HCT116 (cell line): ENCODE measurements at regions not wholly inside any gene's neighbourhood (a gene's known extent, or its start where the extent isn't known, plus 50 kb on each side); places are given as distances from the start of the nearest gene placed in this dataset.

ENCODE experiments used
- ATAC-seq: fragments of 200-7000 bp; cut with Tn5 transposase; 2 replicates; pipeline ENCODE4 v1.9.1; 2020; ENCODE audit warnings: mild to moderate bottlenecking, moderate library complexity
- BruUV-seq: library from RNA; stranded (reverse); fragments of 400-500 nt; replicated peaks from 2 replicates; lab custom pipeline; 2021; lab: Mats Ljungman, UMichigan
- CTCF ChIA-PET: fragments of 300-600 bp; sonication (Branson Sonifier 250); formaldehyde crosslinking; loops from one replicate; lab custom pipeline; 2021; ENCODE audit warnings: antibody characterized with exemption; lab: Charles Lee
- POLR2A ChIA-PET: fragments of 300-600, 350-600 bp; sonication (Branson Sonifier 250); formaldehyde crosslinking; loops from one replicate; lab custom pipeline; 2021; ENCODE audit warnings: antibody characterized with exemption; lab: Charles Lee
- RAD21 ChIA-PET, 2 experiments: fragments of 300-600 bp; sonication (Branson Sonifier 250); formaldehyde crosslinking; loops; one replicate each; lab custom pipeline; 2023; ENCODE audit warnings: low total read pairs in 2 of 2; ENCODE audit not compliant: uncharacterized antibody in 2 of 2, unreplicated experiment in 2 of 2, low non-redundant PET in 1 of 2; lab: Charles Lee
- DNase-seq: peaks from one replicate; pipeline ENCODE4 v3.0.0-alpha.2; 2010; ENCODE audit warnings: low read depth, low spot score
- H2AFZ ChIP-seq: fragments of 200-600 bp; shearing (Covaris generic), sonication (generic); 2 replicates; pipeline ENCODE4 v1.6.1; 2017; ENCODE audit warnings: low read depth, mixed run types, mixed read lengths, antibody characterized with exemption, low read length; ENCODE audit not compliant: poor library complexity, severe bottlenecking
- H3K27ac ChIP-seq: 2 replicates; pipeline ENCODE4 v1.5.1; 2012; ENCODE audit warnings: low read depth, low read length
- H3K27me3 ChIP-seq: fragments of 200-600 bp; sonication (generic); 2 replicates; pipeline ENCODE4 v1.6.1; 2016; ENCODE audit warnings: mixed run types, low read length, mixed read lengths; ENCODE audit not compliant: insufficient read depth
- H3K36me3 ChIP-seq, 2 experiments: fragments of 200-500 bp in 1 of 2; fragments of 200-600 bp in 1 of 2; sonication (Bioruptor generic) in 1 of 2; sonication (generic) in 1 of 2; 2 replicates each; pipeline versions ENCODE4 v1.5.1 to v1.6.1; 2014 to 2016; ENCODE audit warnings: low read length in 2 of 2, inconsistent platforms in 1 of 2, mixed read lengths in 1 of 2, mixed run types in 1 of 2; ENCODE audit not compliant: insufficient read depth in 2 of 2, control insufficient read depth in 1 of 2
- H3K4me1 ChIP-seq, 2 experiments: fragments of 200-600 bp in 1 of 2; sonication (generic) in 1 of 2; 2 replicates each; pipeline versions ENCODE4 v1.5.1 to v1.6.1; 2012 to 2017; ENCODE audit warnings: low read length in 2 of 2, inconsistent platforms in 1 of 2, mild to moderate bottlenecking in 1 of 2, mixed read lengths in 1 of 2, mixed run types in 1 of 2, moderate library complexity in 1 of 2; ENCODE audit not compliant: insufficient read depth in 2 of 2, control insufficient read depth in 1 of 2
- H3K4me2 ChIP-seq: fragments of 200-600 bp; sonication (generic); 2 replicates; pipeline ENCODE4 v1.6.1; 2017; ENCODE audit warnings: mixed run types, low read length, mixed read lengths
- H3K4me3 ChIP-seq, 2 experiments: fragments of 200-600 bp in 1 of 2; sonication (generic) in 1 of 2; replicated peaks in 1 of 2; 2 replicates each; pipeline ENCODE4 v1.5.1; 2011 to 2016; ENCODE audit warnings: low read length in 2 of 2, control low read depth in 1 of 2, low read depth in 1 of 2, mild to moderate bottlenecking in 1 of 2, mixed read lengths in 1 of 2, mixed run types in 1 of 2
- H3K79me2 ChIP-seq: fragments of 200-600 bp; sonication (generic); 2 replicates; pipeline ENCODE4 v1.6.1; 2017; ENCODE audit warnings: mild to moderate bottlenecking, mixed run types, low read length, moderate library complexity, mixed read lengths; ENCODE audit not compliant: insufficient read depth
- H3K9ac ChIP-seq: fragments of 200-600 bp; sonication (generic); 2 replicates; pipeline ENCODE4 v1.6.1; 2016; ENCODE audit warnings: low read length, mixed read lengths
- H3K9me2 ChIP-seq: fragments of 200-600 bp; sonication (generic), shearing (Covaris generic); 2 replicates; pipeline ENCODE4 v1.6.1; 2017; ENCODE audit warnings: mixed run types, mild to moderate bottlenecking, moderate library complexity; ENCODE audit not compliant: insufficient read depth
- H3K9me3 ChIP-seq, 2 experiments: fragments of 200-500 bp in 1 of 2; fragments of 200-600 bp in 1 of 2; sonication (Bioruptor generic) in 1 of 2; sonication (generic) in 1 of 2; 2 replicates each; pipeline ENCODE4 v1.6.1; 2014 to 2017; ENCODE audit warnings: low read length in 2 of 2, mixed read lengths in 2 of 2, inconsistent platforms in 1 of 2, low read depth in 1 of 2, mild to moderate bottlenecking in 1 of 2, mixed run types in 1 of 2, moderate library complexity in 1 of 2; ENCODE audit not compliant: control insufficient read depth in 1 of 2, insufficient read depth in 1 of 2
- H4K20me1 ChIP-seq: fragments of 200-600 bp; sonication (generic), shearing (Covaris generic); 2 replicates; pipeline ENCODE4 v1.6.1; 2017; ENCODE audit warnings: mixed run types, mild to moderate bottlenecking, moderate library complexity; ENCODE audit not compliant: insufficient read depth
- CBX3 ChIP-seq: IDR thresholded peaks from 2 replicates; pipeline ENCODE4 v1.6.1; 2012; ENCODE audit warnings: low read depth
- CEBPB ChIP-seq: IDR thresholded peaks from 2 replicates; pipeline ENCODE4 v1.6.1; 2012; ENCODE audit warnings: low read depth
- ELF1 ChIP-seq: IDR thresholded peaks from 2 replicates; pipeline ENCODE4 v1.6.1; 2012; ENCODE audit warnings: low read depth, borderline replicate concordance
- EZH2 ChIP-seq: fragments of 200-600 bp; sonication (generic); IDR thresholded peaks from 2 replicates; pipeline ENCODE4 v1.6.1; 2017; ENCODE audit warnings: antibody characterized with exemption, mixed run types
- EZH2phosphoT487 ChIP-seq: fragments of 200-600 bp; IDR thresholded peaks from 2 replicates; pipeline ENCODE4 v1.6.1; 2018; ENCODE audit warnings: antibody characterized with exemption, borderline replicate concordance
- JUND ChIP-seq: IDR thresholded peaks from 2 replicates; pipeline ENCODE4 v1.6.1; 2012
- POLR2A ChIP-seq: IDR thresholded peaks from 2 replicates; pipeline ENCODE4 v1.7.0; 2011; ENCODE audit warnings: borderline replicate concordance; ENCODE audit not compliant: insufficient read depth, insufficient read length; ENCODE audit errors: extremely low read depth
- POLR2AphosphoS5 ChIP-seq: IDR thresholded peaks from 2 replicates; pipeline ENCODE4 v1.6.1; 2011; ENCODE audit warnings: mild to moderate bottlenecking, low read depth, low read length, moderate library complexity
- SRF ChIP-seq: IDR thresholded peaks from 2 replicates; pipeline ENCODE4 v1.6.1; 2012; ENCODE audit warnings: low read depth
- TCF7L2 ChIP-seq: IDR thresholded peaks from 2 replicates; pipeline ENCODE4 v1.7.0; 2011; ENCODE audit warnings: borderline replicate concordance, inconsistent platforms; ENCODE audit not compliant: insufficient read depth, insufficient read length; ENCODE audit errors: extremely low read depth
- ZFX ChIP-seq: fragments of 450-650 bp; IDR thresholded peaks from 2 replicates; pipeline ENCODE4 v1.6.1; 2017
- ZNF274 ChIP-seq: fragments of 200-500 bp; sonication (Bioruptor generic); IDR thresholded peaks from 2 replicates; pipeline ENCODE4 v1.6.1; 2014; ENCODE audit warnings: mild to moderate bottlenecking, low read depth, low read length, inconsistent platforms
- intact Hi-C: fragments of 100-400 bp; cut with micrococcal nuclease; formaldehyde crosslinking; loops from 2 replicates; pipeline ENCODE4 v1.10.0; 2022
- TF ChIP-seq, protein P1 (sequence below): IDR thresholded peaks from 2 replicates; pipeline ENCODE4 v1.6.1; 2012
- TF ChIP-seq, protein P2 (sequence below), 3 experiments: fragments of 200-600 bp in 1 of 3; sonication (generic) in 1 of 3; IDR thresholded peaks in 2 of 3; conservative IDR thresholded peaks in 1 of 3; 2 replicates each; pipeline ENCODE4 v1.5.1; 2012 to 2017; ENCODE audit warnings: low read depth in 2 of 3, low read length in 2 of 3, antibody characterized with exemption in 1 of 3, borderline replicate concordance in 1 of 3, control low read depth in 1 of 3, mild to moderate bottlenecking in 1 of 3, mixed read lengths in 1 of 3, mixed run types in 1 of 3, moderate library complexity in 1 of 3; ENCODE audit not compliant: insufficient read depth in 1 of 3
- TF ChIP-seq, protein P3 (sequence below): IDR thresholded peaks from 2 replicates; pipeline ENCODE4 v1.6.1; 2012; ENCODE audit warnings: low read depth
- TF ChIP-seq, protein P4 (sequence below): IDR thresholded peaks from 2 replicates; pipeline ENCODE4 v1.6.1; 2012

DNA sequence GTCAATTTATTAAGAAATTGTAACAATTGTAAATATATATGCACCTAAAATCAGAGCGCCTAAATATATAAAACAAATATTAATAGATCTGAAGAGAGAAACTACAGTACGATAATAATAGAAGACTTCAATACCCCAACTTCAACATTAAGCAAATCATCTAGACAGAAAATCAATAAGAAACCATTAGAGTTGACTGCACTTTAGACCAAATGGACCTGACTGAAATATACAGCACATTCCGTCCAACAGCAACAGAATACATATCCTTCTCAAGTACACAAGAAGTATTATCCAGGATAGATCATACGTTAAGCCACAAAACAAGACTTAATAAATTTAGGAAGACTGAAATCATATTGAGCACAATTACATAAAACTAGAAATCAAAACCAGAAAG is 208.7 kb downstream of the MED10 start:
- no peaks in the 10 kb centered on the region for H3K9me3 ChIP-seq
- H3K27me3 ChIP-seq = no peaks in the 10 kb centered on the region
- DNase-seq = no peak
- H2AFZ ChIP-seq = no peak overlapping the region
- ATAC-seq = no peak
- H3K36me3 ChIP-seq = no peaks in the 10 kb centered on the region
- H3K27ac ChIP-seq = no peak overlapping the region
- H3K9me2 ChIP-seq = no peaks in the 10 kb centered on the region
- no peak overlapping the region for H3K4me3 ChIP-seq
- H4K20me1 ChIP-seq = no peaks in the 10 kb centered on the region
- no peaks in the 10 kb centered on the region for H3K79me2 ChIP-seq
- TF ChIP-seq TCF7L2 (no peak), EZH2phosphoT487 (no peak)
- ChIA-PET CTCF (no interaction called here), RAD21 (no interaction called here), POLR2A (no interaction called here)
- BruUV-seq = no TSS peak
- H3K4me1 ChIP-seq = no peaks in the 10 kb centered on the region
- H3K4me2 ChIP-seq = no peak overlapping the region
- intact Hi-C loops = no loop called here
- H3K9ac ChIP-seq = no peak overlapping the region

DNA sequence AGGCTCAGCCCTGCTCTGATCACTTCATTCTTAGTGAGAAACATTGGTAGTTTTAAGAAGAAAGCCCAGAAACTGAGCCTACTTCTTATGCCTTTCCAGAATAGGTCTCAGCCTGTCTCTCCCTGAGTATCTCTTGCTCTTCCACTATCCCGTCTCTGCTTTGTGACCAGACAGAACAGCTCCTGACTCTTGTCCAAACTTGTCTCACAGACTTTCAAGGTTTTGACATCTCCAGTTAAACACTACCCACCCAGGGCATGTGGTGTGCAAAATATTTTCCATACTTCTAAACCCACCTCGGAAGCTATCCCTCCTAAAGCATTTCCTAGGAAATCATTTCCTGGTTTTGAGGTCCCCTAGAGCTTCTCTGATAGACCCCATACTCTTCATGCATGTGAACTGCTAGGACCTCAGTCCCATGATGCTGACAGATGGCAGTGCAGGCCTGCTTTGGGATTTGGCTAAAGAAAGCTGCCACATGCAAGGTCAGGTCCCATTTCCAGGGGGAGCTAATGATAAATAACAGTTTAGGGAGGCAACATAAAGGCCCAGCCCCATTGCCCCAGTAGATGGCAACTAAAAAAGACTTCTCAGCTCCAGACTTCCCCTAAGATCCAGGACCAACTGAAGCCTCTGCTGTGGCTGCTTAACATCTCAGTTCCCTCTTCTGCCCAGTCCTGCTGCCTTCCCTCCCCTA is 211.5 kb downstream of the MED10 start:
- Histone ChIP-seq H3K27ac (no peak overlapping the region), H3K9ac (no peak overlapping the region), H2AFZ (no peak overlapping the region), H3K79me2 (no peaks in the 10 kb centered on the region), H3K4me3 (no peak overlapping the region), H3K27me3 (no peaks in the 10 kb centered on the region), H3K9me3 (no peaks in the 10 kb centered on the region), H3K4me2 (no peak overlapping the region), H4K20me1 (no peaks in the 10 kb centered on the region), H3K36me3 (no peaks in the 10 kb centered on the region), H3K9me2 (no peaks in the 10 kb centered on the region), H3K4me1 (no peaks in the 10 kb centered on the region)
- intact Hi-C loops = no loop called here
- POLR2A ChIA-PET = no interaction called here
- no TSS peak for BruUV-seq
- no peak for ATAC-seq
- RAD21 ChIA-PET = no interaction called here
- CTCF ChIA-PET = no interaction called here
- DNase-seq = no peak
- TF ChIP-seq EZH2 (no peak), CBX3 (no peak), ZFX (no peak), JUND (no peak), SRF (no peak), CEBPB (no peak), POLR2AphosphoS5 (no peak), EZH2phosphoT487 (no peak), ZNF274 (no peak), ELF1 (no peak), POLR2A (no peak)
- TF ChIP-seq, protein P1, sequence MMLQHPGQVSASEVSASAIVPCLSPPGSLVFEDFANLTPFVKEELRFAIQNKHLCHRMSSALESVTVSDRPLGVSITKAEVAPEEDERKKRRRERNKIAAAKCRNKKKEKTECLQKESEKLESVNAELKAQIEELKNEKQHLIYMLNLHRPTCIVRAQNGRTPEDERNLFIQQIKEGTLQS = no peak
- TF ChIP-seq, protein P2, sequence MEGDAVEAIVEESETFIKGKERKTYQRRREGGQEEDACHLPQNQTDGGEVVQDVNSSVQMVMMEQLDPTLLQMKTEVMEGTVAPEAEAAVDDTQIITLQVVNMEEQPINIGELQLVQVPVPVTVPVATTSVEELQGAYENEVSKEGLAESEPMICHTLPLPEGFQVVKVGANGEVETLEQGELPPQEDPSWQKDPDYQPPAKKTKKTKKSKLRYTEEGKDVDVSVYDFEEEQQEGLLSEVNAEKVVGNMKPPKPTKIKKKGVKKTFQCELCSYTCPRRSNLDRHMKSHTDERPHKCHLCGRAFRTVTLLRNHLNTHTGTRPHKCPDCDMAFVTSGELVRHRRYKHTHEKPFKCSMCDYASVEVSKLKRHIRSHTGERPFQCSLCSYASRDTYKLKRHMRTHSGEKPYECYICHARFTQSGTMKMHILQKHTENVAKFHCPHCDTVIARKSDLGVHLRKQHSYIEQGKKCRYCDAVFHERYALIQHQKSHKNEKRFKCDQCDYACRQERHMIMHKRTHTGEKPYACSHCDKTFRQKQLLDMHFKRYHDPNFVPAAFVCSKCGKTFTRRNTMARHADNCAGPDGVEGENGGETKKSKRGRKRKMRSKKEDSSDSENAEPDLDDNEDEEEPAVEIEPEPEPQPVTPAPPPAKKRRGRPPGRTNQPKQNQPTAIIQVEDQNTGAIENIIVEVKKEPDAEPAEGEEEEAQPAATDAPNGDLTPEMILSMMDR (IDR thresholded peaks at IDR 0.05 in 2 of 3, conservative IDR thresholded peaks at IDR 0.05 in 1 of 3; ENCODE audit: borderline replicate concordance in 1 of 3, insufficient read depth in 1 of 3, low read depth in 2 of 3, low read length in 2 of 3) = no peak
- TF ChIP-seq, protein P3, sequence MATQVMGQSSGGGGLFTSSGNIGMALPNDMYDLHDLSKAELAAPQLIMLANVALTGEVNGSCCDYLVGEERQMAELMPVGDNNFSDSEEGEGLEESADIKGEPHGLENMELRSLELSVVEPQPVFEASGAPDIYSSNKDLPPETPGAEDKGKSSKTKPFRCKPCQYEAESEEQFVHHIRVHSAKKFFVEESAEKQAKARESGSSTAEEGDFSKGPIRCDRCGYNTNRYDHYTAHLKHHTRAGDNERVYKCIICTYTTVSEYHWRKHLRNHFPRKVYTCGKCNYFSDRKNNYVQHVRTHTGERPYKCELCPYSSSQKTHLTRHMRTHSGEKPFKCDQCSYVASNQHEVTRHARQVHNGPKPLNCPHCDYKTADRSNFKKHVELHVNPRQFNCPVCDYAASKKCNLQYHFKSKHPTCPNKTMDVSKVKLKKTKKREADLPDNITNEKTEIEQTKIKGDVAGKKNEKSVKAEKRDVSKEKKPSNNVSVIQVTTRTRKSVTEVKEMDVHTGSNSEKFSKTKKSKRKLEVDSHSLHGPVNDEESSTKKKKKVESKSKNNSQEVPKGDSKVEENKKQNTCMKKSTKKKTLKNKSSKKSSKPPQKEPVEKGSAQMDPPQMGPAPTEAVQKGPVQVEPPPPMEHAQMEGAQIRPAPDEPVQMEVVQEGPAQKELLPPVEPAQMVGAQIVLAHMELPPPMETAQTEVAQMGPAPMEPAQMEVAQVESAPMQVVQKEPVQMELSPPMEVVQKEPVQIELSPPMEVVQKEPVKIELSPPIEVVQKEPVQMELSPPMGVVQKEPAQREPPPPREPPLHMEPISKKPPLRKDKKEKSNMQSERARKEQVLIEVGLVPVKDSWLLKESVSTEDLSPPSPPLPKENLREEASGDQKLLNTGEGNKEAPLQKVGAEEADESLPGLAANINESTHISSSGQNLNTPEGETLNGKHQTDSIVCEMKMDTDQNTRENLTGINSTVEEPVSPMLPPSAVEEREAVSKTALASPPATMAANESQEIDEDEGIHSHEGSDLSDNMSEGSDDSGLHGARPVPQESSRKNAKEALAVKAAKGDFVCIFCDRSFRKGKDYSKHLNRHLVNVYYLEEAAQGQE = no peak
- TF ChIP-seq, protein P4, sequence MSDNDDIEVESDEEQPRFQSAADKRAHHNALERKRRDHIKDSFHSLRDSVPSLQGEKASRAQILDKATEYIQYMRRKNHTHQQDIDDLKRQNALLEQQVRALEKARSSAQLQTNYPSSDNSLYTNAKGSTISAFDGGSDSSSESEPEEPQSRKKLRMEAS = no peak
